NCI-H82 (cell line): ENCODE measurements at regions not wholly inside any gene's neighbourhood (a gene's known extent, or its start where the extent isn't known, plus 50 kb on each side); places are given as distances from the start of the nearest gene placed in this dataset.

Experiments
- DNase-seq: peaks from one replicate; lab custom pipeline; 2025; lab: John Stamatoyannopoulos, UW

GRCh38 chr18:72470391-72470790 lies 73.8 kb downstream of the CBLN2 start:
- no peak for DNase-seq

DNA sequence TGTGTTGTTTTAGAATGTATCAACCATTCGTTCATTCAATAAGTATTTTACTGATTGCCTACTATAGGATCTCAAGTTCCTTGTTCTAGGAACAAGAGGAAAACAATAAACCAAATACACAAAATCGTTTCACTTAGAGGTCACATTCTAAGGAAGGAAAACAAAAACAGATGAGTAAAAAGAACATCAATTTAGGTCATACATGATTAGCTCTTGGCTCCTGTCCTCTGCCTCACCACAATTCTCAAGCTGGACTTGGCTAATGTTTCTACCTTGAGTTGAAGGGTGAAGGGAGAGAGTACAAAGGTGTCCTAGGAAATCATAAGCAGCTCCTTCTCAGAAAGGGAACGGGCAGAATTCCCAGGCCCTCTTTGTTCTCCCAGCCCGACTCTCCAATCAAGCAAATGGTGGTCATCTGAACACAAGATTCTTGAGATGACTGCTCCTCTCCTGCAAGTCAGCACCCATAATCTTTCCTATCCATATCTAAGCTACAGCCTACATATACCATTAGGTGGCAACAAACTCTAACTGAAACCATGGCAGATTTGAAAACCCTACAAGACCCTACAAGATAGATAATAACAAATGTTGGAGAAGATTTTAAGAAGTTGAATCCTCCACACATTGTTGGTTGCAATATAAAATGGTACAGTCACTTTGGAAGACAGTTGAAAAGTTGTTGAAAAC lies 76.0 kb downstream of the CBLN2 start:
- no peak for DNase-seq

- DNase-seq: no peak
Measured at GRCh38 chr18:72460210-72460680, 83.9 kb downstream of the CBLN2 start.

DNA sequence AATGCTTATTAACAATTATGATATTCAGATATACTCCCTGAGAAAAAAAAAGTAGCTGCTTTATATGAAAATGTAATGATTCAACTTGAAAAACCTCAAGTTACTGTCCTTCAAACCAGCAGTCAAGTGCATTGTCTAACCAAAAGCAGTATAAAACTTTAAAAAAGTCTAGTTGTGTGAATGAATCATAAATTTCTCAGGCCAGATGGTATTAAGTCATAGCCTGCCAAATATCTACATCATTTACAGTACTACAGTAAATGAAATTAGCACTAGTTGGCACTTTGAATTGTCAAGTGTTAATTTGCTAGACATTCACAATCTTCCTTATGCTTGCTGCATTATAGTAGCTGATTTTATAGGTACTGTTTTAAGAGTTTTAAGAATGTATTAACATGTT lies 85.9 kb downstream of the CBLN2 start:
- no peak for DNase-seq

DNA sequence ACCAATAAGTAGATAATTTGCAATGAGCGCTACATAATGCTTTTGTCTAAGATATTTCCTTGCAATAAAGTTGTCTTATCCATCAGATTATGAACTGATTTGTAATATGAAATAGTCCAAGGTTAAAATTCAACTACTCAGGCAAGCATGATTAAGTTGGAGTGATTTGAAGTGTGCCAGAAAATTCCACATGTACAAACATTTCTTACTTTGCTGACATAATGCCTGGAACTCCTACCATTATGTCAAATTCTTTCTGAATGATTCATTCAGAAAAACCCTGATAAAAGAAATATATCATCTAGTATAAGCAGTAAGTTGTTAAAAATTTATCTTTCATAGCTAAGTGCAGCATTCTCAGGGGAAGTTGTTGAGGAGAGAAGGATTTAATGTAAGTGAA lies 87.3 kb downstream of the CBLN2 start:
- DNase-seq: no peak

GRCh38 chr18:72452328-72452727 lies 91.8 kb downstream of the CBLN2 start:
- DNase-seq: no peak

- DNase-seq: no peak
Measured at GRCh38 chr18:72444798-72445155, 99.4 kb downstream of the CBLN2 start.

DNA sequence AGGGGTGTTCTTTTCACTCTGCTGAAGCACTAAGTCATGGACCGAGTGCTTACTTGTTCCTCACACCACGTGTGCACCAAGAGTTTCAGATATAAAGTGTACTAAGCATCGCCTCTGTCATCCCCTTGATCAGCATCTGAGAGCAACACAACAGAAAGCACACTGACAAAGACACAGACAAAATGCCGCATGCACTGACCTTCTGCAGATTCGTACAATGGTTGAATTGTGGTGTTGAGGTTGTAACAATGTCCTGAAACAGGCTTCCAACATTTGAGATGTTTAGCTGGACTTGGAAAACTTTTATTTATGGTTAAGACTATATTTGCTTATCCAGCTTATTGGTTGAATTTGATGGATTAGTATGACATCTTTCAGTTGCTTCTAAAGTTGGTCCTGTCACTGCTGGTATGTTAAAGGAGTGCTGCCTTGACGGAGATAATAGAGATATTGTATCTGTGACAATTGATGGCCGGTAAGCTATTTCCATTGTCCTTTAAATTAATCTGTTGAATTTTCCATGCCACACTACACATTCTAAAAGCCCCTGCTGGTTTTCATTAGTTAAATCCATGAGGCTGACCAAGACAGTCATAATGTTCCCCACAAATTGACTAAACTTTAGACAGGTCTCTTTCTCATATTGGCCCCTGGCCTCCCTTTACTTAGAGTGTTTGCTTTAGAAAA lies 99.9 kb downstream of the CBLN2 start:
- no peak for DNase-seq

DNA sequence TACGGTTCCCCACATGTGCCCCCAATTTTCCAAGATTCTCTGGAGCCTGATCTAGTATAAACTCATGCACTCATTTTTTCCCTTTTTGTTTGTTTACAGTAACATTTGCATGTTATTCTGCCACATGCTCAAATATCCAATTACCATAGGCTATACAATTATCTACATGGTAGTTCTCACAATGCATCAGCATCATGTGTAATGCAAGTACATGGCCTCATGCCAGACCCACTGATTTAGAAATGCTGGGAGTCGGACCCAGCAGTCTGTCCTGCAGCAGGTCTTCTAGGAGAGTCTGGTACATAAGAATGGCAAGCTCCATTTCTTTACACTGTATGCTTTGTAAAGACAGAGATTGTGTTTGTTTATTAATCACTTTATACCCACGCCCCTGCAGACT lies 107.7 kb downstream of the CBLN2 start:
- DNase-seq: no peak

DNA sequence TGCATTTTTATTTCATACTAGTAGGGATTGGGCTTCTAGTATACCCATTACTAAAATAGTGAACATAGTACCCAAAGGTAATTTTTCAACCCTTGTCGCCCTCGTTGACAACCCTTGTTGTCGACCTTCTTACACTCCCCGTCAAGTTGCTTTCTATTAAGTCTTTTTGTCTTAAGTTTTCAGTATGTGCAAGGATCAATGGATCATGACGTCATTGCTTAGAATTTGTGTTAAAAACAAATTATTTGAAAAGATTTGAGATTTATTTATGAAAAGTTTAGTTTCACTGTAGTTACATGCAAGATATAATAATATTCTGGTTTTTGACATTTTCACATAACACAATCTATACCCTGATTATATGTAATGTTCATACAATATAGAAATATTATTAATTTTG lies 110.4 kb downstream of the CBLN2 start:
- no peak for DNase-seq

DNA sequence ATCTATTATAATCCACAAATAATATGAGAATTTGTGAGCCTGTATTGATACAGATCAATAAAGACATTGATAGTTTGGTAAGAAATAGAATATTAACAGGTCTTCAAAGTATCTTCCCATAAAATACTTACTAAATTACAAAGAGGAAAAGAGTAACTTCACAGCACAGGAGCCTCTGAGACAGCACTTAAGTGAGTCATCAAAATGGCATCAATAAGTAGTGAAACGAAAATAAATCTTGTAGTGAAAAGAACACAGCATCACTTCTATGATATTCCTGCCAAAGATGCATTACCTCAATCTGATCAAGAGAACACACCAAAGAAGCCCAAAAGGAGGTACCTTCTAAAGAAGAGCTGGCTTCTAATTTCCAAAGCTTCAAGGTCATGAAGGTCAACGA lies 116.4 kb downstream of the CBLN2 start:
- DNase-seq: no peak

DNA sequence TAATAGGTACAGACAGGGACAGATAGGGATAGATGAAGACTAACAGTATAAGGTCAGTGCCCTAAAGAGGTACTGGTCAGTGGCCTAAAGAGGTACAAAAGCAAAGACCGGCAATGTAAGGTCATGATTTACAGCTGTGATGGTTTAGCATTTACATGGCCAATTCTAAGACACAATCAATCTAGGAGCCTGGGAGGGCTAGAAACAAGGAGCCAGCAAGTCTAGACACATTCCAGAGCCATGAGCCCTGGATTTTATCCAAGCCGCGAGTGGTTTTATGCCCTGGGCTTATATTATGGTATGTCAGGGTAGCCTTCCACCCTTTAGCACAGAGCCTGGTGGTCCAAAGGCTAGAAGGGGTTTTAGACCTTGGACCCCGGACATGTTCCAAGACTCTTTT lies 124.2 kb downstream of the CBLN2 start:
- DNase-seq: no peak

DNA sequence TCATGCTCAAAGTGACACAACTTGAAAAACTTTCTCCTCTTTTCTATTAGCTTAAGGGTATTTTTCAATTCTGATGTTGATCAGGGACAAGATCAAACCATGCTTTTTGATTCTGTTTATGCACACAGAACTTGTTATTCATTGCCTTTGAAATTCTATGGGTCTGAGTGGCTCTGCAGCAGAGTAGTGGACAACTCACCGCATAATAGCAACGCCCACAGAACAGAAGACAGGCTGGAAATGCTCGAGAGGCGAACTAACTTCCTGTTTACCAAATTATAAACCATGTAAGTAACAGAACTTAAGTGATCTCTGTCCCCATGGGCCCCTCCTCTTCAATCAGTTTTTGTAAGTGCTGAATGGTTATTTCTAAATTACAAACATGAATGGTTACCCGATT lies 131.2 kb downstream of the CBLN2 start:
- no peak for DNase-seq

- no peak for DNase-seq
Measured at GRCh38 chr18:72411261-72411660, 132.9 kb downstream of the CBLN2 start.

- DNase-seq: no peak
Measured at GRCh38 chr18:72410399-72410798, 133.7 kb downstream of the CBLN2 start.

DNA sequence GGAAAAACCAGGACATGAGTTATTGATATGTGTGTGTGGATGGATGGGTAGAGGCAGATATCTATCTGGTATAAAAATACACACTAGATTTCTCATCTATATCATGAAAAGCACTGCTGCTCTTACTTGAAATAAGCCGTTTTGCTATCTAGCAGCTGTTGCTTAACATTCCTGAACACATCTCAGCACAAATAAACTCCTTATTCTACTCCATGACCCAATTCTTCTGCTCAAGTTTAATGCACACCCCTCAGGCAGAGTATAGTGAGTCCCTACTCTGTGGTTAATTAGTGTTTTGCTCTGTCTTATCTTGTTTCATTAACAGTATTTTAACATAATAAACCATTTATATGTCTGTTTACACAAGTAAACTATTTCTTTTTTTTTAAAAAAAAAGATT lies 134.2 kb downstream of the CBLN2 start:
- no peak for DNase-seq

GRCh38 chr18:72407048-72407447 lies 137.1 kb downstream of the CBLN2 start:
- DNase-seq: no peak

GRCh38 chr18:72391951-72392350 lies 152.2 kb downstream of the CBLN2 start:
- no peak for DNase-seq

DNA sequence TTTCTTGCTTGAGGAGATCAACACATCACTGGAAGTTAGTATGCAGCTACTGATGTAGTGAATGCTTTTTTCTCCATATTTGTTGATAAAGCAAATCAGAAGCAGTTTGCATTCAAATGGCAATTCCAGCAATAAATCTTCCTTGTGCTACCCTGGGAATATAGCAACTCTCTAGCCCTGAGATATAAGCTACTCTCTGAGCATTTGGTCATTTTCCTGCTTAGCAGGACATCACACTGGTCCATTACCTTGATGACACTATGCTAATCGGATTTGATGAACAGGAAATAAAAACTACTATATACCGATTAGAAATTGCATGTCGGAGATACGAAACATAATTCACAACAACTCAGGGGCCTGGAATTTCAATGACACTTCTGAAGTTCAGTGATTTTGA lies 152.7 kb downstream of the CBLN2 start:
- DNase-seq: no peak

DNA sequence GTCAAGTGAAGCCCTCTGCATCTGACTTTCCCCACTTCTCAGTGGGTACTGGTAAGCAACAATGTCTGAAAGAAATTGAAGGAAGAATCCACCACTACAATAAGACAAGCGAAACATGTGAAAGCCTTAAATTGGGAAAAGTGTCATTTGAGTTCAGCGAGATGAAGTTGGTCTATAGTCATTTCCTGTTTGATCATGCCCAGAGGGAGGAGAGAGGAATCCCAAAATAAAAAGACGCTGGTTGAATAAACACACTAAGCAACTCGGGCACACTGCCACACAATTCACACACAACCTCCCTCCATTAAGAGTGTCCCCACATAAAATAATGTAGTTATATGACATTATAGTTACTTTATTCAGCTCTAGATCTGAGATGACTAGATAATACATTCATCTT lies 166.1 kb downstream of the CBLN2 start:
- DNase-seq: no peak

DNA sequence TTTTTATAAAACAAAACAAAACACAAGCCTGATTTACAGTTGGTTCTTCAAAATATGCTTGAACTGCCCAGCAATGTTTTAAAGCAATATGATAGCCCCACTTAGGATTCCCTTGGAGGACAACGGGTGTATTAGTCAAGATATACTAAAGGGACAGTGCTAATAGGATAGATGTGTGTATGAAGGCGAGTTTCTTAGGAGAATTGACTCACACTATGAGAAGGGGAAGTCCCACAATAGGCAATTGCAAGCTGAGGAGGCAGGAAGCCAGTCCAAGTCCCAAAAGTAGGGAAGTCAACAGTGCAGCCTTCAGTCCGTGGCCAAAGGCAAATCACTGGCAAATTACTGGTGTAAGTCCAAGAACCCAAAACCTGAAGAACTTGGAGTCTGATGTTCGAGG lies 167.9 kb downstream of the CBLN2 start:
- no peak for DNase-seq

DNA sequence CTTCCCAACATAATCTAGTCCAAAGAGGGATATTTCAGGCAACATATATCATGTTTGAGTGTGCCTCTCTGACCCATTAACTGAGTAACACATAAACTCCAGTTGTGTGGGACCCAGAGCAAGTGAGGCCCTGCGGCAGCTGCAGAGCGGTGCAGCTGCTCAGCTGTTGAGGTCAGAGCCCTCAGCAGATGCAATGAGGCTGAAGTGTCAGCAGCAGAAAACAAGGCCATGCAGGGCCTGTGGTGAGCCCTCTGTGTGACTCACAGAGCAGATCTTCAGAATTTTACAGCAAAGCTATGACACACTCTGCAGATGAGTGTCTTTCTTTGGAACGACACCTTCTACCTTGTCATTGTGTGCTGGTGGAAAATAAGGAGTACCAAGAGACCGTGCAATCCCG lies 168.5 kb downstream of the CBLN2 start:
- no peak for DNase-seq

- no peak for DNase-seq
Measured at GRCh38 chr18:72372076-72372475, 172.1 kb downstream of the CBLN2 start.

- no peak for DNase-seq
Measured at GRCh38 chr18:72368308-72368707, 175.8 kb downstream of the CBLN2 start.
